ENCODE measurements at regions not wholly inside any gene's neighbourhood (a gene's known extent, or its start where the extent isn't known, plus 50 kb on each side); places are given as distances from the start of the nearest gene placed in this dataset.

- Mint-ChIP-seq H3K36me3 (ENCODE audit: low read depth) (no peaks in the 10 kb centered on the region), H3K4me3 (no peak overlapping the region), H3K27me3 (ENCODE audit: insufficient read depth, low read depth, poor library complexity) (no peaks in the 10 kb centered on the region), H3K4me1 (peaks cover 16% of the 10 kb centered on the region), H3K9me3 (no peaks in the 10 kb centered on the region), H3K27ac (no peak overlapping the region)
- Histone ChIP-seq H3K4me1 (ENCODE audit: insufficient read depth) (peaks cover 3% of the 10 kb centered on the region; the same call in 1 of the 2 replicates), H4K20me1 (replicated peaks; ENCODE audit: insufficient read depth) (no peaks in the 10 kb centered on the region), H3K9me2 (ENCODE audit: insufficient read depth) (no peaks in the 10 kb centered on the region), H3K4me2 (no peak overlapping the region), H3K4me3 (no peak overlapping the region), H3F3A (replicated peaks; ENCODE audit: low read depth) (no peaks in the 10 kb centered on the region), H3K27ac (ENCODE audit: low read depth) (no peak overlapping the region), H3K36me3 (ENCODE audit: insufficient read depth) (no peaks in the 10 kb centered on the region), H2AFZ (peak overlapping the region; percentile 91), H3K79me2 (replicated peaks; ENCODE audit: insufficient read depth) (no peaks in the 10 kb centered on the region), H3K27me3 (ENCODE audit: insufficient read depth) (no peaks in the 10 kb centered on the region)
- no peak for DNase-seq (ENCODE audit: low spot score)
- ATAC-seq = no peak
- no peak for TF ChIP-seq STAT1 (IDR thresholded peaks at IDR 0.05; ENCODE audit: unreplicated experiment)
- TF ChIP-seq CREB1 (CRISPR knock-in tag; IDR thresholded peaks at IDR 0.05; ENCODE audit: low read depth) = no peak
- no peak for TF ChIP-seq ETS1 (IDR thresholded peaks at IDR 0.05)
- no peak for TF ChIP-seq EZH2phosphoT487 (IDR thresholded peaks at IDR 0.05; ENCODE audit: unreplicated experiment)
- no peak for TF ChIP-seq ZNF462 (CRISPR knock-in tag; IDR thresholded peaks at IDR 0.05)
- no peak for TF ChIP-seq POLR2AphosphoS5 (IDR thresholded peaks at IDR 0.05; ENCODE audit: low read depth)
- TF ChIP-seq ZNF331 (CRISPR knock-in tag; IDR thresholded peaks at IDR 0.05; ENCODE audit: low read depth) = no peak
- TF ChIP-seq ZNF114 (CRISPR knock-in tag; IDR thresholded peaks at IDR 0.05) = no peak
- TF ChIP-seq EZH2 (IDR thresholded peaks at IDR 0.05; ENCODE audit: low read depth, unreplicated experiment) = no peak
- TF ChIP-seq REST (IDR thresholded peaks at IDR 0.05; ENCODE audit: unreplicated experiment) = no peak
- TF ChIP-seq NANOG (IDR thresholded peaks at IDR 0.05; ENCODE audit: borderline replicate concordance) = no peak
- no peak for TF ChIP-seq CTCF (conservative IDR thresholded peaks at IDR 0.05; ENCODE audit: low read depth in 2 of 2)
- TF ChIP-seq JUNB (IDR thresholded peaks at IDR 0.05; ENCODE audit: unreplicated experiment) = no peak
Observed at GRCh38 chr7:142418326-142418725, 160.5 kb upstream of the PRSS58 start.

Measured in GM23338 (cell line).